HCT116 (cell line): ENCODE measurements at regions not wholly inside any gene's neighbourhood (a gene's known extent, or its start where the extent isn't known, plus 50 kb on each side); places are given as distances from the start of the nearest gene placed in this dataset.

Source experiments
- EZH2phosphoT487 ChIP-seq: fragments of 200-600 bp; IDR thresholded peaks from 2 replicates; pipeline ENCODE4 v1.6.1; 2018; ENCODE audit warnings: antibody characterized with exemption, borderline replicate concordance
- ZBTB33 ChIP-seq: IDR thresholded peaks from 2 replicates; pipeline ENCODE4 v1.6.1; 2011; ENCODE audit warnings: mild to moderate bottlenecking, low read length, moderate library complexity; ENCODE audit not compliant: insufficient replicate concordance; ENCODE audit errors: extremely low read depth

GRCh38 chr2:144254342-144255235, 265.3 kb downstream of the ZEB2 start:
- no peak for TF ChIP-seq ZBTB33
- TF ChIP-seq EZH2phosphoT487, result no peak
